ENCODE measurements at regions not wholly inside any gene's neighbourhood (a gene's known extent, or its start where the extent isn't known, plus 50 kb on each side); places are given as distances from the start of the nearest gene placed in this dataset.
"Not testable (repeated sequence)": the region's sequence is repeated elsewhere in the genome, so short reads cannot be mapped to it uniquely, and the experiment has no call there.

DNA sequence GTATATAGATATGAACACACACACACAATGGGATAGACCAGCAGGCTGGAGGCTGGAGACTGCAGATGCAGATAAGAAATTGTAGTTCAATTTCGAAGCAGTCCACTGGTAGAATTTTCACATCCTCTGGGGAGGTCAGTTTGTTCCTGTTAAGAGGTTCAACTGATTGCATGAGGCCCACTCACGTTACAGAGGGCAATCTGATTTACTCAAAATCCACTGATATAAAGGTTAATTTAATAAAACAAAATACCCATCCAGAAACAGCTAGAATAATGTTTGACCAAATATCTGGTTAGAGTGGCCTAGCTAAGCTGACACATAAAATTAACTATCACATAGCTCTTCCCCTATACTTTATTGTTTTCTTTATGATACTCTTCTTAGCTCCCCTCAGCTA, 162.9 kb upstream of the SMIM30 start:
- no peak overlapping the region for H3K27ac ChIP-seq (ENCODE audit: low read length)
- H3K9ac ChIP-seq (ENCODE audit: low read length) = no peak overlapping the region
- no peaks in the 10 kb centered on the region for H3F3A ChIP-seq (ENCODE audit: insufficient read depth, low read length)
- no peaks in the 10 kb centered on the region for H4K20me1 ChIP-seq (ENCODE audit: insufficient read depth, low read length)
- H3K4me3 ChIP-seq (ENCODE audit: low read length) = no peak overlapping the region
- H3K9me3 ChIP-seq (replicated peaks; ENCODE audit: insufficient read depth, low read length) = no peaks in the 10 kb centered on the region
- no peaks in the 10 kb centered on the region for H3K27me3 ChIP-seq (replicated peaks; ENCODE audit: insufficient read depth, low read length)
- no peaks in the 10 kb centered on the region for H3K9me2 ChIP-seq (replicated peaks; ENCODE audit: insufficient read depth, low read length)
- H2AFZ ChIP-seq (ENCODE audit: low read length) = no peak overlapping the region
- TF ChIP-seq EZH2 (optimal IDR thresholded peaks at IDR 0.05; ENCODE audit: low read depth, low read length) (no peak), EZH2phosphoT487 (IDR thresholded peaks at IDR 0.05; ENCODE audit: low read length) (no peak)
- TF ChIP-seq, protein P1, sequence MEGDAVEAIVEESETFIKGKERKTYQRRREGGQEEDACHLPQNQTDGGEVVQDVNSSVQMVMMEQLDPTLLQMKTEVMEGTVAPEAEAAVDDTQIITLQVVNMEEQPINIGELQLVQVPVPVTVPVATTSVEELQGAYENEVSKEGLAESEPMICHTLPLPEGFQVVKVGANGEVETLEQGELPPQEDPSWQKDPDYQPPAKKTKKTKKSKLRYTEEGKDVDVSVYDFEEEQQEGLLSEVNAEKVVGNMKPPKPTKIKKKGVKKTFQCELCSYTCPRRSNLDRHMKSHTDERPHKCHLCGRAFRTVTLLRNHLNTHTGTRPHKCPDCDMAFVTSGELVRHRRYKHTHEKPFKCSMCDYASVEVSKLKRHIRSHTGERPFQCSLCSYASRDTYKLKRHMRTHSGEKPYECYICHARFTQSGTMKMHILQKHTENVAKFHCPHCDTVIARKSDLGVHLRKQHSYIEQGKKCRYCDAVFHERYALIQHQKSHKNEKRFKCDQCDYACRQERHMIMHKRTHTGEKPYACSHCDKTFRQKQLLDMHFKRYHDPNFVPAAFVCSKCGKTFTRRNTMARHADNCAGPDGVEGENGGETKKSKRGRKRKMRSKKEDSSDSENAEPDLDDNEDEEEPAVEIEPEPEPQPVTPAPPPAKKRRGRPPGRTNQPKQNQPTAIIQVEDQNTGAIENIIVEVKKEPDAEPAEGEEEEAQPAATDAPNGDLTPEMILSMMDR (IDR thresholded peaks at IDR 0.05; ENCODE audit: low read length) = no peak
- no peak for DNase-seq
- no peaks in the 10 kb centered on the region for H3K4me1 ChIP-seq (ENCODE audit: low read length)
- no peaks in the 10 kb centered on the region for H3K79me2 ChIP-seq (ENCODE audit: low read length)
- H3K36me3 ChIP-seq (replicated peaks; ENCODE audit: insufficient read depth, low read length) = no peaks in the 10 kb centered on the region
- no peak overlapping the region for H3K4me2 ChIP-seq (ENCODE audit: low read depth, low read length)

DNA sequence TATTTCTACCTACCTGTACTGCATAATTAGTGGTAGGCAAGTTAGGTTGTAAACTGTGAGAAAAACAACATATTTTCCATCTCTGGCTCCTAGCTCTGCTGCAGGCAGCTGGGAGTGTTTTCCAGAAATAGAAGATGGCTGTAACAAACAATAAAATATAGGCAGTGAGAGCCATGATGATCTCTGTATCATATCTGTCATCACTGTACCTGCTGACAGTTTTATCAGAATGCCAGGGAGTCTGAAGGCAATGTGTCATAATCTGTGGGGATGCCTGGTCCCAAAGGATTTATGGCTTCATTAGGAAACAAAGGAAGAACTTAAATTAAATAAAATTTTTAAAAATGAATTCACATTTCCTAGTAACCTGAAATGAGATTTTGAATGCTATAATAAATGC, 160.9 kb upstream of the SMIM30 start:
- Histone ChIP-seq H3F3A (ENCODE audit: insufficient read depth, low read length) (no peaks in the 10 kb centered on the region), H3K4me1 (ENCODE audit: low read length) (no peaks in the 10 kb centered on the region), H3K36me3 (replicated peaks; ENCODE audit: insufficient read depth, low read length) (no peaks in the 10 kb centered on the region), H3K9ac (ENCODE audit: low read length) (no peak overlapping the region), H3K27me3 (replicated peaks; ENCODE audit: insufficient read depth, low read length) (no peaks in the 10 kb centered on the region), H3K27ac (ENCODE audit: low read length) (no peak overlapping the region), H3K9me2 (replicated peaks; ENCODE audit: insufficient read depth, low read length) (no peaks in the 10 kb centered on the region), H3K4me3 (ENCODE audit: low read length) (no peak overlapping the region), H2AFZ (ENCODE audit: low read length) (no peak overlapping the region), H4K20me1 (ENCODE audit: insufficient read depth, low read length) (no peaks in the 10 kb centered on the region), H3K4me2 (ENCODE audit: low read depth, low read length) (no peak overlapping the region), H3K9me3 (replicated peaks; ENCODE audit: insufficient read depth, low read length) (no peaks in the 10 kb centered on the region), H3K79me2 (ENCODE audit: low read length) (no peaks in the 10 kb centered on the region)
- no peak for DNase-seq
- TF ChIP-seq, protein P1 (IDR thresholded peaks at IDR 0.05; ENCODE audit: low read length) = no peak
- TF ChIP-seq EZH2 (optimal IDR thresholded peaks at IDR 0.05; ENCODE audit: low read depth, low read length) = no peak
- no peak for TF ChIP-seq EZH2phosphoT487 (IDR thresholded peaks at IDR 0.05; ENCODE audit: low read length)

DNA sequence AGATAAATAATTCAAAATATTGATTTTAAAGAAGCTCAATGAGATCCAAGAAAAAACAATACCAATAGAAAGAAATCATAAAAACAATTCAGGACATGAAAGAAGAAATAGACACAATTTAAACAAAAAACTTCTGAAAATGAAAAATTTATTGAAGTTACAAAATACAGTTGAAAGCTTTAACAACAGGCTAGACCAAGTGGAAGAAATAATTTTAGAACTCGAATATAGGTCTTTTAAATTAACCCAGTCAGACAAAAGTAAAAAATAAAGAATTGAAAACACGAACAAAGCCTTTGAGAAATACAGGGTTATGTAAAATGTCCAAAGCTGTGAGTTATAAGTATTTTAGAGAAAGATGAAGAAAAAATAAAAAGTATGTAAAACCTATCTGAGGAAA, 152.4 kb upstream of the SMIM30 start:
- Histone ChIP-seq H3K36me3 (replicated peaks; ENCODE audit: insufficient read depth, low read length) (no peaks in the 10 kb centered on the region), H3K79me2 (ENCODE audit: low read length) (no peaks in the 10 kb centered on the region), H3F3A (ENCODE audit: insufficient read depth, low read length) (no peaks in the 10 kb centered on the region), H3K27me3 (replicated peaks; ENCODE audit: insufficient read depth, low read length) (no peaks in the 10 kb centered on the region), H3K4me2 (ENCODE audit: low read depth, low read length) (no peak overlapping the region), H2AFZ (ENCODE audit: low read length) (no peak overlapping the region), H3K9ac (ENCODE audit: low read length) (no peak overlapping the region), H3K27ac (ENCODE audit: low read length) (no peak overlapping the region), H3K4me3 (ENCODE audit: low read length) (no peak overlapping the region), H3K9me2 (replicated peaks; ENCODE audit: insufficient read depth, low read length) (no peaks in the 10 kb centered on the region), H3K4me1 (ENCODE audit: low read length) (no peaks in the 10 kb centered on the region), H4K20me1 (ENCODE audit: insufficient read depth, low read length) (no peaks in the 10 kb centered on the region), H3K9me3 (replicated peaks; ENCODE audit: insufficient read depth, low read length) (no peaks in the 10 kb centered on the region)
- DNase-seq = no peak
- TF ChIP-seq EZH2phosphoT487 (IDR thresholded peaks at IDR 0.05; ENCODE audit: low read length) (no peak), EZH2 (optimal IDR thresholded peaks at IDR 0.05; ENCODE audit: low read depth, low read length) (no peak)
- TF ChIP-seq, protein P1 (IDR thresholded peaks at IDR 0.05; ENCODE audit: low read length) = no peak

DNA sequence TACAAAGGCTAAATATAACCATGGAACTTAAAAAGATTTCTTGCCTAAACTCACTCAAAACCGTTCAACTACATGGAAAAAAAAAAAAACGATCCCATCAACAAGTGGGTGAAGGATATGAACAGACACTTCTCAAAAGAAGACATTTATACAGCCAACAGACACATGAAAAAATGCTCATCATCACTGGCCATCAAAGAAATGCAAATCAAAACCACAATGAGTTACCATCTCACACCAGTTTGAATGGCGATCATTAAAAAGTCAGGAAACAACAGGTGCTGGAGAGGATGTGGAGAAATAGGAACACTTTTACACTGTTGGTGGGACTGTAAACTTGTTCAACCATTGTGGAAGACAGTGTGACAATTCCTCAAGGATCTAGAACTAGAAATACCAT, 151.2 kb upstream of the SMIM30 start:
- H2AFZ ChIP-seq (ENCODE audit: low read length); H3K4me3 ChIP-seq (ENCODE audit: low read length); H3K4me1 ChIP-seq (ENCODE audit: low read length); H3K36me3 ChIP-seq (replicated peaks; ENCODE audit: insufficient read depth, low read length); H3K27ac ChIP-seq (ENCODE audit: low read length); H3K9me3 ChIP-seq (replicated peaks; ENCODE audit: insufficient read depth, low read length); DNase-seq; H3K9me2 ChIP-seq (replicated peaks; ENCODE audit: insufficient read depth, low read length); H3K27me3 ChIP-seq (replicated peaks; ENCODE audit: insufficient read depth, low read length); H3F3A ChIP-seq (ENCODE audit: insufficient read depth, low read length); H3K4me2 ChIP-seq (ENCODE audit: low read depth, low read length); H3K79me2 ChIP-seq (ENCODE audit: low read length); H4K20me1 ChIP-seq (ENCODE audit: insufficient read depth, low read length); H3K9ac ChIP-seq (ENCODE audit: low read length): not testable (repeated sequence)
